GM23248 (cell line): ENCODE measurements at regions not wholly inside any gene's neighbourhood (a gene's known extent, or its start where the extent isn't known, plus 50 kb on each side); places are given as distances from the start of the nearest gene placed in this dataset.

ENCODE experiments used
- EZH2 ChIP-seq: fragments of 200-600 bp; sonication (generic); IDR thresholded peaks from 2 replicates; pipeline ENCODE4 v1.6.1; 2018; ENCODE audit warnings: antibody characterized with exemption, mild to moderate bottlenecking; ENCODE audit not compliant: insufficient read depth, poor library complexity, severe bottlenecking
- EZH2phosphoT487 ChIP-seq: fragments of 200-600 bp; sonication (generic); IDR thresholded peaks from 2 replicates; pipeline ENCODE4 v1.6.1; 2018; ENCODE audit warnings: antibody characterized with exemption, moderate library complexity, mild to moderate bottlenecking, low read depth; ENCODE audit not compliant: insufficient read depth

DNA sequence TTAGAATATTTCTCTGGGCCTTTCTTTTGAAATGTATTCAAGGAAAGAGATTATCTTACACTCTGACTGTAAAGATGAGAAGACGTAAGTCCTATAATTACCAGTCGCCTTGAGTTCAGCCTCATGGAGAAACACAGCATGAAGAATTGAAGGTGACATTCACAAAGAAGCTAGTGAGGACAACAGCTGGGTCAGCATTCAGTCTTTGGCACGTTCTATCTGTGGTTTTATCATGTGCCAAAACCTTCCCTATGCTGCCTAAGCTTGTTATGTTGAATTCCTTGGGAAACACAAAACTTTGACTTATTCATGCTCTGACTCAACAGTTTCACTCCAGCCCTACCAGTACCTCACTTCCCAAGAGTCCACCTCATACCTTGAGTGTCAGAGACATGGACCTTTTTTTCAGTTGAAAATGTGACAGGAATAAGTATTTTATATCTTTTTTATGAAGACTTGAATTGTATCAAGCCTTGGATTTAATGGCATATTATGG lies 198.8 kb upstream of the KIRREL3 start:
- TF ChIP-seq EZH2 = no peak
- TF ChIP-seq EZH2phosphoT487 = no peak
